Hepatocyte (in vitro differentiated cells): ENCODE measurements at regions not wholly inside any gene's neighbourhood (a gene's known extent, or its start where the extent isn't known, plus 50 kb on each side); places are given as distances from the start of the nearest gene placed in this dataset.

Source experiments
- EZH2 ChIP-seq: fragments of 200-600 bp; sonication (generic); IDR thresholded peaks from 2 replicates; pipeline ENCODE4 v1.6.1; 2016; ENCODE audit warnings: antibody characterized with exemption, mild to moderate bottlenecking, borderline replicate concordance
- EZH2phosphoT487 ChIP-seq: fragments of 200-600 bp; sonication (generic); IDR thresholded peaks from one replicate; pipeline ENCODE4 v1.6.1; 2018; ENCODE audit warnings: antibody characterized with exemption, mild to moderate bottlenecking, low read depth, moderate library complexity; ENCODE audit not compliant: unreplicated experiment, severe bottlenecking
- TF ChIP-seq, protein P1 (sequence below): fragments of 200-600 bp; sonication (generic); IDR thresholded peaks from 2 replicates; pipeline ENCODE4 v1.5.1; 2016; ENCODE audit warnings: antibody characterized with exemption, mild to moderate bottlenecking; ENCODE audit not compliant: poor library complexity

DNA sequence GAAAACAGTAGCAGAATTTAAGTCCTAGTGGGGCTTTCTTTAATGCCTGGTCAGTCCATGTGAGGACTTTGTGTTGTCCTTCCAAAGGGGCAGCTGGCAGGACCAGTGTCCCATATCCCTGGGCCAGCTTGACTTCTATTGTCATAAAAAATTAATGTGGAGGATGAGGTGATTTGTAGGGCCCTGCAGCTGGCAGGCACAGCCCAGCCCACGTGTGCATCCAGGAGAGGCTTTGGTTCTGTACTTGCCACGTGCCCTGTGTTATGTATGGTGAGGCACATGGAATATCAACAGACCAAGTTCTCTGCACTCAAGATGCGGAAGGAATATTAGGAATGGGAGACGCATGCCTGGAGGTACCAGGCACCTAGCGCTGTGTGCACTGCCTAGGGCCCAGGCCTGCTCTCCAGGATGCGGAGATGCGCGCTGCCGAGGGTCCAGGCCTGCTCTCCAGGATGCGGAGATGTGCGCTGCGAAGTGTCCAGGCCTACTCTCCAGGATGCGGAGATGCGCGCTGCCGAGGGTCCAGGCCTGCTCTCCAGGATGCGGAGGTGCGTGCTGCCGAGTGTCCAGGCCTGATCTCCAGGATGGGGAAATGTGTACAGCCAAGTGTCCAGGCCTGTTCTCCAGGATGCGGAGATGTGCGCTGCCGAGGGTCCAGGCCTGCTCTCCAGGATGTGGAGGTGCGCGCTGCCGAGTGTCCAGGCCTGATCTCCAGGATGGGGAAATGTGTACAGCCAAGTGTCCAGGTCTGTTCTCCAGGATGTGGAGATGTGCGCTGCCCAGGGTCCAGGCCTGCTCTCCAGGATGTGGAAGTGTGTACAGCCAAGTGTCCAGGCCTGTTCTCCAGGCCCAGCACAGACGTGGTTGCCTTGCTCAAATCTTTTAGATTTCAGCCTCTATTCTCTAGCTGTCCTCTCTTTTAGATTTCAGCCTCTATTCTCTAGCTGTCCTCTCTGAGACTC lies 183.3 kb upstream of the ROPN1 start:
- TF ChIP-seq, protein P1, sequence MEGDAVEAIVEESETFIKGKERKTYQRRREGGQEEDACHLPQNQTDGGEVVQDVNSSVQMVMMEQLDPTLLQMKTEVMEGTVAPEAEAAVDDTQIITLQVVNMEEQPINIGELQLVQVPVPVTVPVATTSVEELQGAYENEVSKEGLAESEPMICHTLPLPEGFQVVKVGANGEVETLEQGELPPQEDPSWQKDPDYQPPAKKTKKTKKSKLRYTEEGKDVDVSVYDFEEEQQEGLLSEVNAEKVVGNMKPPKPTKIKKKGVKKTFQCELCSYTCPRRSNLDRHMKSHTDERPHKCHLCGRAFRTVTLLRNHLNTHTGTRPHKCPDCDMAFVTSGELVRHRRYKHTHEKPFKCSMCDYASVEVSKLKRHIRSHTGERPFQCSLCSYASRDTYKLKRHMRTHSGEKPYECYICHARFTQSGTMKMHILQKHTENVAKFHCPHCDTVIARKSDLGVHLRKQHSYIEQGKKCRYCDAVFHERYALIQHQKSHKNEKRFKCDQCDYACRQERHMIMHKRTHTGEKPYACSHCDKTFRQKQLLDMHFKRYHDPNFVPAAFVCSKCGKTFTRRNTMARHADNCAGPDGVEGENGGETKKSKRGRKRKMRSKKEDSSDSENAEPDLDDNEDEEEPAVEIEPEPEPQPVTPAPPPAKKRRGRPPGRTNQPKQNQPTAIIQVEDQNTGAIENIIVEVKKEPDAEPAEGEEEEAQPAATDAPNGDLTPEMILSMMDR = no peak
- TF ChIP-seq EZH2 (no peak), EZH2phosphoT487 (no peak)
